ENCODE measurements at regions not wholly inside any gene's neighbourhood (a gene's known extent, or its start where the extent isn't known, plus 50 kb on each side); places are given as distances from the start of the nearest gene placed in this dataset.

- Histone ChIP-seq H3K27me3 (no peaks in the 10 kb centered on the region), H3K9me3 (no peaks in the 10 kb centered on the region), H3K27ac (no peak overlapping the region), H3K9ac (ENCODE audit: low read depth in 2 of 2, low read length in 2 of 2) (no peak overlapping the region), H3K4me1 (no peaks in the 10 kb centered on the region), H3K36me3 (no peaks in the 10 kb centered on the region), H3K4me3 (no peak overlapping the region)
- no peak for DNase-seq
- intact Hi-C loops (cut with DNase I) = no loop called here
- no peak for TF ChIP-seq CTCF (IDR thresholded peaks at IDR 0.05)
Observed at GRCh38 chr4:67036791-67037190, 508.5 kb downstream of the CENPC start.

DNA sequence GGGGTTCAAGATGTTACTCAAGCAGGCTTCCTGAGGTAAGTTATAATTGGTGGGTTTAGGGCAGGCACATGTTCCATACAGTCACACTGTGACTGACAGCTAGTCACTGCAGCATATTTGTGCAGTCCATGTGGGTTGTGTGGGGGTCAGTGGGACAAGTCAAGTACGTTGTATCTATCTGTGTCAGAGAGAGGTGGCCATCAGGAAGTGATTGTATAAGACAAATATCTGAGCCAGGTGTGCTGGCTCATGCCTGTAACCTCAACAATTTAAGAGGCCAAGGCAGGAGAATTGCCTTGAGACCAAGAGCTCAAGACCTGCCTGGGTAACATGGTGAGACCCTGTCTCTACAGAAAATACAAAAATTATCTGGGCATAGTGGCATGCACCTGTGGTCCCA is 509.3 kb downstream of the CENPC start:
- intact Hi-C loops (cut with DNase I) = no loop called here
- no peaks in the 10 kb centered on the region for H3K36me3 ChIP-seq
- no peak for TF ChIP-seq CTCF (IDR thresholded peaks at IDR 0.05)
- DNase-seq = no peak
- H3K9me3 ChIP-seq = no peaks in the 10 kb centered on the region
- no peak overlapping the region for H3K27ac ChIP-seq
- no peak overlapping the region for H3K4me3 ChIP-seq
- H3K27me3 ChIP-seq = no peaks in the 10 kb centered on the region
- H3K9ac ChIP-seq (ENCODE audit: low read depth in 2 of 2, low read length in 2 of 2) = no peak overlapping the region
- H3K4me1 ChIP-seq = no peaks in the 10 kb centered on the region

- no peak for TF ChIP-seq CTCF (IDR thresholded peaks at IDR 0.05)
- DNase-seq = no peak
- Histone ChIP-seq H3K27me3 (no peaks in the 10 kb centered on the region), H3K36me3 (no peaks in the 10 kb centered on the region), H3K27ac (no peak overlapping the region), H3K4me1 (no peaks in the 10 kb centered on the region), H3K4me3 (no peak overlapping the region), H3K9ac (ENCODE audit: low read depth in 2 of 2, low read length in 2 of 2) (no peak overlapping the region), H3K9me3 (no peaks in the 10 kb centered on the region)
- intact Hi-C loops (cut with DNase I) = no loop called here
Observed at GRCh38 chr4:67035501-67035900, 509.8 kb downstream of the CENPC start.

GRCh38 chr4:67030636-67031035 is 514.7 kb downstream of the CENPC start:
- H3K27me3 ChIP-seq = no peaks in the 10 kb centered on the region
- no peak overlapping the region for H3K9ac ChIP-seq (ENCODE audit: low read depth in 2 of 2, low read length in 2 of 2)
- H3K9me3 ChIP-seq = no peaks in the 10 kb centered on the region
- TF ChIP-seq CTCF (IDR thresholded peaks at IDR 0.05) = no peak
- H3K27ac ChIP-seq = no peak overlapping the region
- intact Hi-C loops (cut with DNase I) = no loop called here
- no peak for DNase-seq
- H3K36me3 ChIP-seq = no peaks in the 10 kb centered on the region
- no peak overlapping the region for H3K4me3 ChIP-seq
- H3K4me1 ChIP-seq = no peaks in the 10 kb centered on the region

GRCh38 chr4:67020438-67020797 is 524.9 kb downstream of the CENPC start:
- Histone ChIP-seq H3K9ac (ENCODE audit: low read depth in 2 of 2, low read length in 2 of 2) (no peak overlapping the region), H3K4me3 (no peak overlapping the region), H3K27ac (no peak overlapping the region), H3K36me3 (no peaks in the 10 kb centered on the region), H3K27me3 (no peaks in the 10 kb centered on the region), H3K4me1 (no peaks in the 10 kb centered on the region), H3K9me3 (no peaks in the 10 kb centered on the region)
- intact Hi-C loops (cut with DNase I) = no loop called here
- DNase-seq = no peak
- TF ChIP-seq CTCF (IDR thresholded peaks at IDR 0.05) = no peak

Data from colonic mucosa (tissue), 4 donors.